ENCODE measurements at regions not wholly inside any gene's neighbourhood (a gene's known extent, or its start where the extent isn't known, plus 50 kb on each side); places are given as distances from the start of the nearest gene placed in this dataset.

GRCh38 chr6:137358273-137358672 lies 135.9 kb downstream of the OLIG3 start:
- Mint-ChIP-seq H3K36me3 (ENCODE audit: low read depth) (no peaks in the 10 kb centered on the region), H3K9me3 (no peaks in the 10 kb centered on the region), H3K4me3 (no peak overlapping the region), H3K27me3 (no peaks in the 10 kb centered on the region), H3K4me1 (ENCODE audit: low read depth) (peaks cover 16% of the 10 kb centered on the region), H3K27ac (no peak overlapping the region)
- TF ChIP-seq CTCF (IDR thresholded peaks at IDR 0.05): no peak
- ChIA-PET POLR2A (no interaction called here), CTCF (interaction anchor here (0.9 kb wide), 1 partner anchor 16 kb away, joined by 3 read pairs; no protein-coding TSS in a partner anchor)
- ATAC-seq: no peak
- intact Hi-C loops (cut with micrococcal nuclease): no loop called here
- DNase-seq: no peak

GRCh38 chr6:137357948-137358266 lies 136.3 kb downstream of the OLIG3 start:
- DNase-seq: no peak
- no peaks in the 10 kb centered on the region for H3K27me3 Mint-ChIP-seq
- H3K4me3 Mint-ChIP-seq: no peak overlapping the region
- ATAC-seq: no peak
- intact Hi-C loops (cut with micrococcal nuclease): no loop called here
- no peak for TF ChIP-seq CTCF (IDR thresholded peaks at IDR 0.05)
- ChIA-PET POLR2A (no interaction called here), CTCF (interaction anchor here (0.9 kb wide), 1 partner anchor 16 kb away, joined by 3 read pairs; no protein-coding TSS in a partner anchor)
- H3K9me3 Mint-ChIP-seq: no peaks in the 10 kb centered on the region
- H3K27ac Mint-ChIP-seq: no peak overlapping the region
- H3K4me1 Mint-ChIP-seq (ENCODE audit: low read depth): peaks cover 16% of the 10 kb centered on the region
- no peaks in the 10 kb centered on the region for H3K36me3 Mint-ChIP-seq (ENCODE audit: low read depth)

- no peaks in the 10 kb centered on the region for H3K27me3 Mint-ChIP-seq
- POLR2A ChIA-PET: no interaction called here
- no peak for ATAC-seq
- H3K36me3 Mint-ChIP-seq (ENCODE audit: low read depth): no peaks in the 10 kb centered on the region
- CTCF ChIA-PET: interaction anchor here (0.9 to 1.5 kb wide), 3 partner anchors 15 to 263 kb away, joined by 3 read pairs; no protein-coding TSS in a partner anchor
- no peak overlapping the region for H3K27ac Mint-ChIP-seq
- TF ChIP-seq CTCF (IDR thresholded peaks at IDR 0.05): no peak
- no peak for DNase-seq
- intact Hi-C loops (cut with micrococcal nuclease): no loop called here
- H3K4me1 Mint-ChIP-seq (ENCODE audit: low read depth): peaks cover 14% of the 10 kb centered on the region
- H3K9me3 Mint-ChIP-seq: no peaks in the 10 kb centered on the region
- H3K4me3 Mint-ChIP-seq: no peak overlapping the region
Measured at GRCh38 chr6:137357263-137357947, 136.8 kb downstream of the OLIG3 start.

- no peak for ATAC-seq
- Mint-ChIP-seq H3K27me3 (no peaks in the 10 kb centered on the region), H3K36me3 (ENCODE audit: low read depth) (no peaks in the 10 kb centered on the region), H3K4me3 (no peak overlapping the region), H3K4me1 (ENCODE audit: low read depth) (peaks cover 13% of the 10 kb centered on the region), H3K27ac (no peak overlapping the region), H3K9me3 (no peaks in the 10 kb centered on the region)
- ChIA-PET CTCF (interaction anchor here (1.6 kb wide), 1 partner anchor 12 kb away, joined by 5 read pairs; no protein-coding TSS in a partner anchor), POLR2A (no interaction called here)
- DNase-seq: no peak
- intact Hi-C loops (cut with micrococcal nuclease): no loop called here
- no peak for TF ChIP-seq CTCF (IDR thresholded peaks at IDR 0.05)
Measured at GRCh38 chr6:137353842-137354397, 134.7 kb upstream of the IFNGR1 start.

- no peaks in the 10 kb centered on the region for H3K36me3 Mint-ChIP-seq (ENCODE audit: low read depth)
- DNase-seq: no peak
- intact Hi-C loops (cut with micrococcal nuclease): no loop called here
- no peak for TF ChIP-seq CTCF (IDR thresholded peaks at IDR 0.05)
- H3K4me1 Mint-ChIP-seq (ENCODE audit: low read depth): peaks cover 13% of the 10 kb centered on the region
- H3K9me3 Mint-ChIP-seq: no peaks in the 10 kb centered on the region
- POLR2A ChIA-PET: no interaction called here
- H3K27ac Mint-ChIP-seq: no peak overlapping the region
- H3K27me3 Mint-ChIP-seq: no peaks in the 10 kb centered on the region
- CTCF ChIA-PET: interaction anchor here (1.6 kb wide), 1 partner anchor 11 kb away, joined by 5 read pairs; no protein-coding TSS in a partner anchor
- H3K4me3 Mint-ChIP-seq: no peak overlapping the region
- no peak for ATAC-seq
Measured at GRCh38 chr6:137353346-137353745, 134.2 kb upstream of the IFNGR1 start.
